Thymus (tissue), 11 donors: ENCODE measurements at regions not wholly inside any gene's neighbourhood (a gene's known extent, or its start where the extent isn't known, plus 50 kb on each side); places are given as distances from the start of the nearest gene placed in this dataset.

Experiments
- DNase-seq, 9 donors: peaks; one replicate each; pipeline ENCODE4 v3.0.0-alpha.2; 2013; ENCODE audit warnings: low spot score in 9 of 9, low read depth in 6 of 9, missing footprints in 1 of 9
- H3K27ac ChIP-seq, 2 donors: one replicate each; pipeline ENCODE4 v1.5.1; 2013; ENCODE audit warnings: control low read depth in 1 of 2, low read depth in 1 of 2, low read length in 1 of 2, mild to moderate bottlenecking in 1 of 2, moderate library complexity in 1 of 2
- H3K27me3 ChIP-seq, 2 donors: one replicate each; pipeline ENCODE4 v1.5.1; 2013; ENCODE audit warnings: low read length in 1 of 2; ENCODE audit not compliant: control insufficient read depth in 2 of 2, insufficient read depth in 1 of 2
- H3K36me3 ChIP-seq, 2 donors: one replicate each; pipeline ENCODE4 v1.5.1; 2013; ENCODE audit warnings: low read length in 1 of 2, mild to moderate bottlenecking in 1 of 2, moderate library complexity in 1 of 2; ENCODE audit not compliant: control insufficient read depth in 2 of 2, insufficient read depth in 2 of 2
- H3K4me1 ChIP-seq, 2 donors: one replicate each; pipeline ENCODE4 v1.5.1; 2013; ENCODE audit warnings: low read length in 2 of 2; ENCODE audit not compliant: control insufficient read depth in 2 of 2, insufficient read depth in 2 of 2
- H3K4me3 ChIP-seq, 2 donors: one replicate each; pipeline ENCODE4 v1.5.1; 2013; ENCODE audit warnings: low read length in 2 of 2, control low read depth in 1 of 2, mild to moderate bottlenecking in 1 of 2
- H3K9me3 ChIP-seq, 2 donors: one replicate each; pipeline ENCODE4 v1.5.1; 2013; ENCODE audit warnings: low read length in 1 of 2, mild to moderate bottlenecking in 1 of 2; ENCODE audit not compliant: control insufficient read depth in 2 of 2, insufficient read depth in 1 of 2
- WGBS: extraction: QIAGEN DNeasy Blood & Tissue Kit; methylation state at CpG from one replicate; pipeline ENCODE4 v1.1.7; 2013; 5-methylcytosine and 5-hydroxymethylcytosine counted together
- donor health status: healthy.

GRCh38 chr7:54066643-54067042 lies 475.5 kb upstream of the VSTM2A start:
- WGBS = 84% methylated on average over 5 of the region's 5 CpGs
- Histone ChIP-seq H3K4me1 (no peaks in the 10 kb centered on the region), H3K27ac (no peak overlapping the region), H3K4me3 (no peak overlapping the region), H3K9me3 (peaks cover 0 to 4% of the 10 kb centered on the region in 2 donors), H3K36me3 (no peaks in the 10 kb centered on the region), H3K27me3 (no peaks in the 10 kb centered on the region)
- DNase-seq = no peak

GRCh38 chr7:54069843-54070242 lies 472.3 kb upstream of the VSTM2A start:
- DNase-seq = no peak
- Histone ChIP-seq H3K27me3 (no peaks in the 10 kb centered on the region), H3K9me3 (peaks cover 0 to 4% of the 10 kb centered on the region in 2 donors), H3K27ac (no peak overlapping the region), H3K4me3 (no peak overlapping the region), H3K36me3 (no peaks in the 10 kb centered on the region), H3K4me1 (no peaks in the 10 kb centered on the region)
- WGBS = 86% methylated on average over 4 of the region's 4 CpGs

GRCh38 chr7:54072710-54073109 lies 469.5 kb upstream of the VSTM2A start:
- DNase-seq = no peak
- H3K4me1 ChIP-seq = no peaks in the 10 kb centered on the region
- WGBS = 75% methylated on average over 4 of the region's 4 CpGs
- no peaks in the 10 kb centered on the region for H3K9me3 ChIP-seq
- H3K4me3 ChIP-seq = no peak overlapping the region
- H3K36me3 ChIP-seq = no peaks in the 10 kb centered on the region
- no peak overlapping the region for H3K27ac ChIP-seq
- no peaks in the 10 kb centered on the region for H3K27me3 ChIP-seq

- Histone ChIP-seq H3K36me3 (no peaks in the 10 kb centered on the region), H3K27ac (no peak overlapping the region), H3K9me3 (no peaks in the 10 kb centered on the region), H3K27me3 (no peaks in the 10 kb centered on the region), H3K4me1 (no peaks in the 10 kb centered on the region), H3K4me3 (no peak overlapping the region)
- DNase-seq = no peak
- 89% methylated on average over 3 of the region's 3 CpGs for whole genome bisulfite sequencing
Observed at GRCh38 chr7:54076616-54077015, 465.6 kb upstream of the VSTM2A start.

GRCh38 chr7:54080525-54080924 lies 461.6 kb upstream of the VSTM2A start:
- H3K9me3 ChIP-seq = peaks cover 0 to 7% of the 10 kb centered on the region in 2 donors
- no peak overlapping the region for H3K4me3 ChIP-seq
- DNase-seq = no peak
- H3K4me1 ChIP-seq = no peaks in the 10 kb centered on the region
- H3K27ac ChIP-seq = no peak overlapping the region
- WGBS = 42% methylated on average over 2 of the region's 2 CpGs
- H3K27me3 ChIP-seq = no peaks in the 10 kb centered on the region
- H3K36me3 ChIP-seq = no peaks in the 10 kb centered on the region

GRCh38 chr7:54080971-54081370 lies 461.2 kb upstream of the VSTM2A start:
- peaks cover 0 to 7% of the 10 kb centered on the region in 2 donors for H3K9me3 ChIP-seq
- WGBS = 40% methylated on average over 4 of the region's 4 CpGs
- H3K36me3 ChIP-seq = no peaks in the 10 kb centered on the region
- H3K27ac ChIP-seq = no peak overlapping the region
- DNase-seq = no peak
- no peaks in the 10 kb centered on the region for H3K4me1 ChIP-seq
- no peaks in the 10 kb centered on the region for H3K27me3 ChIP-seq
- H3K4me3 ChIP-seq = no peak overlapping the region

GRCh38 chr7:54084340-54084739 lies 457.8 kb upstream of the VSTM2A start:
- Histone ChIP-seq H3K4me1 (no peaks in the 10 kb centered on the region), H3K4me3 (no peak overlapping the region), H3K36me3 (no peaks in the 10 kb centered on the region), H3K9me3 (peaks cover 0 to 11% of the 10 kb centered on the region in 2 donors), H3K27me3 (no peaks in the 10 kb centered on the region), H3K27ac (no peak overlapping the region)
- WGBS = 96% methylated on average over 4 of the region's 4 CpGs
- no peak for DNase-seq

GRCh38 chr7:54090652-54091213 lies 451.4 kb upstream of the VSTM2A start:
- Histone ChIP-seq H3K36me3 (no peaks in the 10 kb centered on the region), H3K4me1 (no peaks in the 10 kb centered on the region), H3K27ac (no peak overlapping the region), H3K9me3 (peaks cover 0 to 6% of the 10 kb centered on the region in 2 donors), H3K27me3 (no peaks in the 10 kb centered on the region), H3K4me3 (no peak overlapping the region)
- DNase-seq = no peak
- 77% methylated on average over 4 of the region's 4 CpGs for WGBS

GRCh38 chr7:54091322-54091721 lies 450.9 kb upstream of the VSTM2A start:
- Histone ChIP-seq H3K4me3 (no peak overlapping the region), H3K27ac (no peak overlapping the region), H3K27me3 (no peaks in the 10 kb centered on the region), H3K4me1 (no peaks in the 10 kb centered on the region), H3K36me3 (no peaks in the 10 kb centered on the region), H3K9me3 (peaks cover 0 to 6% of the 10 kb centered on the region in 2 donors)
- 83% methylated on average over 6 of the region's 6 CpGs for WGBS
- no peak for DNase-seq

GRCh38 chr7:54097886-54098285 lies 444.3 kb upstream of the VSTM2A start:
- no peak for DNase-seq
- H3K4me3 ChIP-seq = no peak overlapping the region
- WGBS = 86% methylated on average over 1 of the region's 1 CpG
- no peaks in the 10 kb centered on the region for H3K9me3 ChIP-seq
- H3K27me3 ChIP-seq = no peaks in the 10 kb centered on the region
- no peaks in the 10 kb centered on the region for H3K4me1 ChIP-seq
- H3K36me3 ChIP-seq = no peaks in the 10 kb centered on the region
- H3K27ac ChIP-seq = no peak overlapping the region
